ENCODE measurements at regions not wholly inside any gene's neighbourhood (a gene's known extent, or its start where the extent isn't known, plus 50 kb on each side); places are given as distances from the start of the nearest gene placed in this dataset.

DNA sequence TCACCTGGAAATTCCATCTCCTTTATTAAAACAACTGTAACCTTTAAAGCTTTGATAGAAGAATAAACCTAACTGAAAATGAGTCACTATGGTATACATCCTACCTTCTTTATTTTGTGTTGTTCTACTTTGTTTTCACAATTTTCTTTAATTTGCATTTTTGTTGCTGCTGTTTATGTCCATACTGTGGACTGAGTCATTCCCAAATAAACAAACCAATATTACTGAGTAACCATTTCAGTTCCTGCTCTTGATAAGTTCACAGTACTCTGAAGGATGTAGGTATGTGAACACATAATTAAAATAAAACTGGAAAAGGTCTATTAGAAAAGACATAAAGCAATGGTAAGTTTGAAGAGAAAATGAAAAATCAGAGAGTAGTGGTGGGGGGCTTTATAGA is 528.5 kb upstream of the GOLIM4 start:
- TF ChIP-seq GABPA (IDR thresholded peaks at IDR 0.05; ENCODE audit: low read depth) (no peak), REST (IDR thresholded peaks at IDR 0.05; ENCODE audit: insufficient replicate concordance, low read depth) (no peak), POLR2AphosphoS5 (IDR thresholded peaks at IDR 0.05; ENCODE audit: low read depth) (no peak)
- TF ChIP-seq, protein P1, sequence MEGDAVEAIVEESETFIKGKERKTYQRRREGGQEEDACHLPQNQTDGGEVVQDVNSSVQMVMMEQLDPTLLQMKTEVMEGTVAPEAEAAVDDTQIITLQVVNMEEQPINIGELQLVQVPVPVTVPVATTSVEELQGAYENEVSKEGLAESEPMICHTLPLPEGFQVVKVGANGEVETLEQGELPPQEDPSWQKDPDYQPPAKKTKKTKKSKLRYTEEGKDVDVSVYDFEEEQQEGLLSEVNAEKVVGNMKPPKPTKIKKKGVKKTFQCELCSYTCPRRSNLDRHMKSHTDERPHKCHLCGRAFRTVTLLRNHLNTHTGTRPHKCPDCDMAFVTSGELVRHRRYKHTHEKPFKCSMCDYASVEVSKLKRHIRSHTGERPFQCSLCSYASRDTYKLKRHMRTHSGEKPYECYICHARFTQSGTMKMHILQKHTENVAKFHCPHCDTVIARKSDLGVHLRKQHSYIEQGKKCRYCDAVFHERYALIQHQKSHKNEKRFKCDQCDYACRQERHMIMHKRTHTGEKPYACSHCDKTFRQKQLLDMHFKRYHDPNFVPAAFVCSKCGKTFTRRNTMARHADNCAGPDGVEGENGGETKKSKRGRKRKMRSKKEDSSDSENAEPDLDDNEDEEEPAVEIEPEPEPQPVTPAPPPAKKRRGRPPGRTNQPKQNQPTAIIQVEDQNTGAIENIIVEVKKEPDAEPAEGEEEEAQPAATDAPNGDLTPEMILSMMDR (IDR thresholded peaks at IDR 0.05; ENCODE audit: insufficient read depth, low read length): no peak

All from HL-60 (cell line).